ENCODE measurements at regions not wholly inside any gene's neighbourhood (a gene's known extent, or its start where the extent isn't known, plus 50 kb on each side); places are given as distances from the start of the nearest gene placed in this dataset.

DNA sequence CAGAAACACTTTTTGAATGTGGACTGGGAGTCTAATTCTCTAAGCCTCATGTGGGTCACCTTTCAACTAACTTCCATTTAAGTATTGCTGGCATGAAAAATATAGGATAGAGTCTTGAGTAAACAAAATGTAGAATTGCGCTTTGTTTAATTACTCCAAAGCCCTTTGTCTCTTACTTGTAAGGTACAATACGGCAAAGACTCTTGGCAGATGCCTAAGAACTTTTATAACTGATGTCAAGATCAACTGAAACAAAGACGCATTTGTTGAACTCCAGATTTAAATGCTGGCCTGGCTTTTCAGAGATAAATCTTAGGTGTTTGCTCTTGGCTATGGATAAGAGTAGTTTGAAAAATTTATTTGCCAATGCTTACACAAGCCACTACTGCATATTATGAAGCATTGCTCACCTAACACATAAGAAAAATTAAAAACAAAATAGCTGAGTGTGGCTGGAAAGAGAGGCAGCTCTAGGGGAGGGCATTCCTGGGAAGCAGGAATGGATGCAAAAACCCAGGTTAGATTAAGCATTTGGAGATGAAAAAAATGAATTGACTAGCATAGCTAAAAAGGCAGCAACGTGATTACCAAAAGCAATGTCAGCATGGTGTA lies 107.3 kb upstream of the STARD13 start:
- H3K27ac ChIP-seq: no peak overlapping the region
- H3K9me3 ChIP-seq (ENCODE audit: low read depth, low read length): no peaks in the 10 kb centered on the region
- no peak overlapping the region for H3K9ac ChIP-seq (ENCODE audit: insufficient read length)
- DNase-seq (ENCODE audit: low read depth, low spot score): no peak
- no peak overlapping the region for H3K4me3 ChIP-seq
- H3K36me3 ChIP-seq (ENCODE audit: insufficient read depth, low read length): no peaks in the 10 kb centered on the region
- TF ChIP-seq EZH2 (IDR thresholded peaks at IDR 0.05) (no peak), POLR2AphosphoS5 (IDR thresholded peaks at IDR 0.05; ENCODE audit: borderline replicate concordance, low read depth, low read length) (no peak), FOXP2 (optimal IDR thresholded peaks at IDR 0.05; ENCODE audit: control extremely low read depth, extremely low read length, insufficient read depth) (no peak)

DNA sequence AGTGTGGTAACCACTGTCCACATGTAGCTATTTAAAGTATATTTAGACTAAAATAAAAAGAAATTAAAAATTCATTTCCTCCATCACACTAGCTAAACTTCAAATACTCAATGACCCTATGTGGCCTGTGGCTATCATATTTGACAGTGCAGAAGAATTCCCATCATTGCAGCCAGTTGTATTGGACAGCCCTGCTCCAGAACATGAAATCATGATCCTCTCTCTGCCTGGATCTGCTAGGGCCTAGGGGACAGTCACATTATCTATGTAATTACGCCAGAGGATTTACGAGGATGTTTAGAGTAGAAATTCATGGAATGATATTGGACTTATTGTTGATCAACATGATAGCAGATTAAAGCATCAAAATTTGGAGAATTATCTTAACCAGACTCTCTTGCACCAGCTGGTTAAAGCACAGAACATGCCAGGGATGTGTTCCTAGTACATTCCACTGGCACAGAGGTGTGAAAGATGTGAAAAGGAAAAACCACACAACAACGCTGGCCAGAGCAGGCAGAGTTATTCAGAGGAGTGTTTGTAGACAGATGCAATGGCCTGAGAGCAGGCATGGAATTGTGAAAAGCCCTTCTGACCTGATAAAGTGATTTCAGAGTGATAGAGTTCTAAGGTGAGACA lies 108.9 kb upstream of the STARD13 start:
- no peak for DNase-seq (ENCODE audit: low read depth, low spot score)
- Histone ChIP-seq H3K36me3 (ENCODE audit: insufficient read depth, low read length) (no peaks in the 10 kb centered on the region), H3K9ac (ENCODE audit: insufficient read length) (no peak overlapping the region), H3K4me3 (no peak overlapping the region), H3K27ac (no peak overlapping the region), H3K9me3 (ENCODE audit: low read depth, low read length) (no peaks in the 10 kb centered on the region)
- TF ChIP-seq POLR2AphosphoS5 (IDR thresholded peaks at IDR 0.05; ENCODE audit: borderline replicate concordance, low read depth, low read length) (no peak), FOXP2 (optimal IDR thresholded peaks at IDR 0.05; ENCODE audit: control extremely low read depth, extremely low read length, insufficient read depth) (no peak), EZH2 (IDR thresholded peaks at IDR 0.05) (no peak)

DNA sequence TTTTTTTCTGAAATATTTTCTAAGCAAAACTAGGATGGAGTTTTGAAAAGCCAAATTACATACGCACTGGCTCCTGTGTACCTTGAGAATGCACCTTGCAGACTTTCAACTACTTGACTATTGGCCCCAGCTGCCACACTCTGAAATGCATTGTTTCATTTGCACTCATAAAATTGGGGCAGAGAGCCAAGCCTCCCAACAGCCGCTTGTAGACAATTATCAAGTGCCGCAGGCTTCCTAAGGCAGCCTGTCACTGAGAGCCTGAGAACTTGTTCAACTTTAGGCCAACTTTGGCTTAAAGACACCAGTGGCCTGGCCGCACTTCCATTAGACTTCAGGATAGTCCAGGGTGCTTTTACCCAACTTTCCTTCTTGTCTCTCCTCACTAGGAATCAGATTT lies 115.7 kb upstream of the STARD13 start:
- Histone ChIP-seq H3K9ac (ENCODE audit: insufficient read length) (no peak overlapping the region), H3K4me3 (no peak overlapping the region), H3K27ac (no peak overlapping the region), H3K9me3 (ENCODE audit: low read depth, low read length) (no peaks in the 10 kb centered on the region), H3K36me3 (ENCODE audit: insufficient read depth, low read length) (no peaks in the 10 kb centered on the region)
- no peak for DNase-seq (ENCODE audit: low read depth, low spot score)
- TF ChIP-seq FOXP2 (optimal IDR thresholded peaks at IDR 0.05; ENCODE audit: control extremely low read depth, extremely low read length, insufficient read depth): no peak
- no peak for TF ChIP-seq EZH2 (IDR thresholded peaks at IDR 0.05)
- no peak for TF ChIP-seq POLR2AphosphoS5 (IDR thresholded peaks at IDR 0.05; ENCODE audit: borderline replicate concordance, low read depth, low read length)

DNA sequence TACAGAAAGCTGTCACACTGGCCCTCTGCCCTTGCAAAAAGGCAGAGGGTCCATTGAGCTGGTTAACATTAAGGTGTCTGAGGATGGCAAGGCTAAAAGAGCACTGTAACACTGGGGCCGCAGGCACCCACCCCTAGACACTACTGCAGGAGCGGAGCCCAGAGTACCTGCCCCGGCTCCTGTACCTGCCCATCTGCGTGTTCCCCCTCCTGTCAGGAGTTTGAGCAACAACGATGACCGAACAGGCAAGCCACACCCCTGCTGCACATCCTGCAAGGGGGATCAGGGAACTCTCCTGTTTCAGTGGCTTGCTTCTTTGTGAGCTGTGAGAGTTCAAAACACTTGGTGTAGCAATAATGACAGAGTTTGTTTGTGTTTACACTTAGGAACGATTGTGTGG lies 117.4 kb upstream of the STARD13 start:
- H3K27ac ChIP-seq: no peak overlapping the region
- H3K9me3 ChIP-seq (ENCODE audit: low read depth, low read length): no peaks in the 10 kb centered on the region
- no peak overlapping the region for H3K9ac ChIP-seq (ENCODE audit: insufficient read length)
- TF ChIP-seq FOXP2 (optimal IDR thresholded peaks at IDR 0.05; ENCODE audit: control extremely low read depth, extremely low read length, insufficient read depth) (no peak), POLR2AphosphoS5 (IDR thresholded peaks at IDR 0.05; ENCODE audit: borderline replicate concordance, low read depth, low read length) (no peak), EZH2 (IDR thresholded peaks at IDR 0.05) (no peak)
- no peak for DNase-seq (ENCODE audit: low read depth, low spot score)
- H3K36me3 ChIP-seq (ENCODE audit: insufficient read depth, low read length): no peaks in the 10 kb centered on the region
- no peak overlapping the region for H3K4me3 ChIP-seq

DNA sequence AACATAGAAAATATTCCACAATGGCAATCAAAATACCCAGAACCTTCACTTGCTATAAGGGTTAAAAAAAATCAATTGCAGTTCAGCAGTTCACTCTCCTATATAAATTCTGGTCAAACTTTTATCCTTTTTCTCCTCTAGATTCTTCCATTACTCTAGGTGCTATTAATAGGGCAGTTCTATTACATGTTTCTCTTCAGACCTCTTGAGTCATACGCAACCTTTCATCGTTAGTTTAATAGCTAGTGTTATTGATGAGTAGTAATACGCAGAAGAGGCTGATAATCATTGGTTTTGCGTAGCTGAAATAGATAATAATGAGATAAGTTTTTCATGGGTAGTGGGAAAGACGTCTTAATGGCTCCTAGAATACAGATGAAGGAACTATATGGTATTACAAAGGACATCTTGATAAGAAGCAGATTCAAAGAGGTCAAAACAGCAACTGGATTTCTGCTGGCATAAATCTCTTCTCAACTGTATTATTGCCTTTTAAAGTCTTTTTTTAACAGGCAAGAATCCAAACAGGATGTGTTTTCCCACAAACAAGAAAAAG lies 118.3 kb upstream of the STARD13 start:
- H3K4me3 ChIP-seq: no peak overlapping the region
- no peak for DNase-seq (ENCODE audit: low read depth, low spot score)
- no peaks in the 10 kb centered on the region for H3K36me3 ChIP-seq (ENCODE audit: insufficient read depth, low read length)
- no peaks in the 10 kb centered on the region for H3K9me3 ChIP-seq (ENCODE audit: low read depth, low read length)
- H3K9ac ChIP-seq (ENCODE audit: insufficient read length): peak overlapping the region; percentile 4
- no peak for TF ChIP-seq FOXP2 (optimal IDR thresholded peaks at IDR 0.05; ENCODE audit: control extremely low read depth, extremely low read length, insufficient read depth)
- 0 out of 2 replicates have a peak overlapping the region, but pooled peaks have one; percentile 51 for H3K27ac ChIP-seq

DNA sequence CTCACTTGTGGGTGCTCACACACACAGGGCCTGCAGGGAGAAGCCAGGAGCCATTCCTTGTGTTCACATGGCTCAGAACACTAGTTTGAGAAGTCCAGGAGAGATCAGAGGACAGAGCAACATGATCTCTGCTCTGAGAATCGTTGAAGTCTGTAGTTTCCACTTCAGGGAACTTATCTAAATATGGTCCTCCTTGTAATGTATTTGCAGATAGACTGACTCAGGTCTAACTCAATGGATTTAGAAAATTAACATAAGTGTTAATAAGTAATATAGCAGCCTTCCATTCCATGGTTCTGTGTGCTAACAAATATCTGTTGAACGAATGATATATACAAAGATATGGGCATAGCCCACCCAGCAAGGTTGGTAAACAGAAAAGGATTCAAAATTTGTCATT lies 119.8 kb upstream of the STARD13 start:
- no peak for TF ChIP-seq POLR2AphosphoS5 (IDR thresholded peaks at IDR 0.05; ENCODE audit: borderline replicate concordance, low read depth, low read length)
- no peak for TF ChIP-seq FOXP2 (optimal IDR thresholded peaks at IDR 0.05; ENCODE audit: control extremely low read depth, extremely low read length, insufficient read depth)
- TF ChIP-seq EZH2 (IDR thresholded peaks at IDR 0.05): no peak
- DNase-seq (ENCODE audit: low read depth, low spot score): no peak
- Histone ChIP-seq H3K9ac (ENCODE audit: insufficient read length) (no peak overlapping the region), H3K27ac (no peak overlapping the region), H3K36me3 (ENCODE audit: insufficient read depth, low read length) (no peaks in the 10 kb centered on the region), H3K4me3 (no peak overlapping the region), H3K9me3 (ENCODE audit: low read depth, low read length) (no peaks in the 10 kb centered on the region)

DNA sequence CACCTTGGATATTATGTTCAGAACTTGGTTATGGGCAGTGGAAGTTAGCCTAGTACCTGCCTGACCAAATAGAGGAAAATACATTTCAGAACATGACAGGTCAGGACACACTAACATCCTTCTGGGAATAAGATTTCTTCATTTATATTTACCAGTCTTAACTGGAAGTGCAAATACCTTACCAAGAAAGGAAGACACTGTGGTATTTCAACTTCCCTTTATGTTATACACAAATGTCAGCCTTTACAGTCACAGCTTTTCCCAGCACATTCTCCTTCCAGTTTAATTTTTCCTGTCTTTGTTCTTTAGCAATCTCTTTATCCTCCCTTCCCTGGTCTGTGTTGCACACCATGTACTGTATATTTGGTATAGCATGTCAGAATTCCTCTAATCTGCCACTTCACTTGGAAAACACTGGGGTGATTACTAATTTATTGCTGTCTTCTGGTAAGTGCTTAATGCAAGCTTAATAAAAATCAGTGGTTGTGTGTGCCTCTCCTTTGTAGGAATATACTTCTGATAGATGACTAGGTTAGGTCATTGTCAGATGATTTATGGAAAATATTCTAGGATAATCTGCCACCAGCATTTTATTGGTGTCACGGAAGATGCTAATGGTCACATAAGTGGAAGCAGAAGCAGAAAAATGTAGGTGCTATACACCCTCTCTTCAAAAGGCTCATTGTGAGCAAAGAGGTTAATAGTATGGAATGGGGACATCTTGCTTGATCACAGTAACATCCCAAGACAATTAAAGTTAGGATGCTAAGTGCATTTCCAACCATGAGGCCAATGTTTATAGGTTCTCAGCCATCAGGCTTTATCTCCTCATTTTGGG lies 124.3 kb upstream of the STARD13 start:
- TF ChIP-seq POLR2AphosphoS5 (IDR thresholded peaks at IDR 0.05; ENCODE audit: borderline replicate concordance, low read depth, low read length) (no peak), EZH2 (IDR thresholded peaks at IDR 0.05) (no peak)
- Histone ChIP-seq H3K9me3 (ENCODE audit: low read depth, low read length) (no peaks in the 10 kb centered on the region), H3K36me3 (ENCODE audit: insufficient read depth, low read length) (no peaks in the 10 kb centered on the region), H3K27ac (no peak overlapping the region), H3K9ac (ENCODE audit: insufficient read length) (no peak overlapping the region), H3K4me3 (no peak overlapping the region)
- no peak for DNase-seq (ENCODE audit: low read depth, low spot score)

DNA sequence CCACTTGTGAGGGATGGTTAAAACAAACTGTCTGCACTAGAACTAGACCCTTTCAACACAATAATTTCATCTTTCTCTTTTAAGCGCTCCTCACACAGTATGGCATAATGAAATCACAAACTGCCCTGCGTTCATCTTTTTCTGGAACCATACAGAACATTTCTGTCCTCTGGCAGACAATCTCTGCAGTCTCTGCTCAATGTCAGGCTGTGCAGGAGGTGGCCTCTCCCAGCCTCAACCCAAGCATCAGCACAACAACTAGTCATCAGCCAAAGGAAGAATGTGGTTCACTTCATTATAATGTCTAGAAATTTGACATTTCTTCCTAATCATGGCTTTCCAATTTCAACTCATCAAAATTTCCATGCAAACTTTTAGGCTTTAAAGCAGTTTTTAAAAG lies 125.1 kb upstream of the STARD13 start:
- DNase-seq (ENCODE audit: low read depth, low spot score): no peak
- H3K36me3 ChIP-seq (ENCODE audit: insufficient read depth, low read length): no peaks in the 10 kb centered on the region
- TF ChIP-seq FOXP2 (optimal IDR thresholded peaks at IDR 0.05; ENCODE audit: control extremely low read depth, extremely low read length, insufficient read depth) (no peak), POLR2AphosphoS5 (IDR thresholded peaks at IDR 0.05; ENCODE audit: borderline replicate concordance, low read depth, low read length) (no peak), EZH2 (IDR thresholded peaks at IDR 0.05) (no peak)
- H3K9me3 ChIP-seq (ENCODE audit: low read depth, low read length): no peaks in the 10 kb centered on the region
- H3K9ac ChIP-seq (ENCODE audit: insufficient read length): no peak overlapping the region
- H3K4me3 ChIP-seq: no peak overlapping the region
- no peak overlapping the region for H3K27ac ChIP-seq

Measured in SK-N-MC (cell line).